HG03103 (cell line): ENCODE measurements at regions not wholly inside any gene's neighbourhood (a gene's known extent, or its start where the extent isn't known, plus 50 kb on each side); places are given as distances from the start of the nearest gene placed in this dataset.

Experiments used
- ATAC-seq: cut with Tn5 transposase; IDR thresholded peaks from one replicate; pipeline ENCODE4 v1.9.1; 2021; ENCODE audit warnings: low read depth; ENCODE audit not compliant: unreplicated experiment

DNA sequence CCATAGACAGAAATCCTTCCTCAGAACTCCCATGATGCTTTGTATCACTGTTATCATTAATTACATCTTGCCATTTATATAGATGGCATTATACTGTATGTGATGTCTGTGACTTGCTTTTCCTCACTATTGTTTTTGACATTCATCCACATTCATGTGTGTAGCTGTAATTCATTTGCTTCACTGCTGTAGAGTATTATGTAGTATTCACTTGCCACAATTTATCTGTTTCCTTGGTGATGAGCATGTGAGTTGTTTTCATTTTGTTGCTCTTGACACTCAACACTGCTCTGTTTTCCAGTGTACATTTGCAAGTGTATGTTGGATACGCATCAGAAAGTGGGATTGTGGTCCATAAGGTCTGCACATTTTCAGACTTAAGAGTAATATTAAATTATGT, 328.6 kb upstream of the C11orf87 start:
- ATAC-seq: no peak

DNA sequence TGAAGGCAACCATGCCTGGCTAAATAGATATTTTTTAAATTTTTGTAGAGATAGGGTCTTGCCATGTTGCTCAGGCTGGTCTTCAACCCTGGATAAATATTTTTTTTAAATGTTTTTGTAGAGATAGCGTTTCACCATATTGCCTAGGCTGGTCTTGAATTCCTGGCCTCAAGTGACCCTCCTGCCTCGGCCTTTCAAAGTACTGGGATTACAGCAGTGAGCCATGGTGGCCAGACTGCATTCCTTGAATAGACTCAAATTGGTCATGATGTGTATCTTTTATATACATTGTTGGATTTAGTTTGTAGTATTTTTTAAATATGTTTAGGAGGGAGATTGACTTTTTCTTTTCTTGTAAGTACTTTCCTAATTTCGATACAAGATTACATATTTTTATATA, 325.7 kb upstream of the C11orf87 start:
- ATAC-seq: no peak

DNA sequence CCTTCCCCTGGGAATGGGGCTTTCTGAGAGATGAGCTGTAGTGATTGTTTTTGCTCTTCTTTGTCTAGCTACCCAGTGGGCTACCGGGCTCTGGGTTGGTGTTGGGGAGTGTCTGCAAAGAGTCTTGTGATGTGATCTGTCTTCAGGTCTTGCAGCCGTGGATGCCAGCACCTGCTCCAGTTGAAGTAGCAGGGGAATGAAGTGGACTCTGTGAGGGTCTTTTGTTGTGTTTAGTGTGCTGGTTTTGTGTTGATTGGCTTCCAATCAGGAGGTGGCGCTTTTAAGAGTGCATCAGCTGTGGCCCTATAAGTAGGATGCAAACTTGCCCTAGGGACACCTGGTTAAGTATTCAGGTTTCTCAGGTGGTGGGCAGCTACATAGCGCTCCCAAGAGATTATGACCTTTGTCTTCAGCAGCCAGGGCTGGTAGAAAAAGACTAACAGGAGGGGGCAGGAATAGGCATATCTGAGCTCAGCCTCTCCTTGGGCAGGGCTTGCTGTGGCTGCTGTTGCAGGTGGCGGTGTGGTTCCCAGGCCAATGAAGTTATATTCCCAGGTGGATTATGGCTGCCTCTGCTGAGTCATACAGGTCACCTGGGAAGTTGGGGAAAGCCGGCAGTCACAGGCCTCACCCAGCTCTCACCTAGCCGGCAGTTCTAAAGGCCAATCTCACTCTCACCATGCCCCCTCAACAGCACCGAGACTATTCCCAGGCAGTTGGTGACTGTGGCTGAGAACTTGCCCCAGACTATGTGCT, 315.7 kb upstream of the C11orf87 start:
- no peak for ATAC-seq

DNA sequence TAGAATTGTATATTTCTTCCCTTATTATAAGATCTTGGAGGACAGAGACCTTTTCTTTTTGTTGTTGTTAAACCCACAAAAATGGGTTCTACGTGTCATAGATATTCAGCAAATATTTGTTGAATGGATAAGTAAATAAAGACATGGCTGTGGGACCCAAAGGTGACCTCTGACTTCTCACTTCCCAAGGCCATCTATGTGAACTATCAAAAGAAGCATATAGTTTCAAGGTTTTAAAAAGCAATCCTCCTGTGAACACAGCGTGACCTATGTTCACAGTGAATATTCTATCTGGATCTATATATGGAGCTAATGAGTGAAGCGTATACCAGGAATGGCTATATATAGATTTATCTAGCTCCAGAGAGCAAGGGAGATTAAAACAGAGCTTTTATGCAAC, 312.8 kb upstream of the C11orf87 start:
- no peak for ATAC-seq

DNA sequence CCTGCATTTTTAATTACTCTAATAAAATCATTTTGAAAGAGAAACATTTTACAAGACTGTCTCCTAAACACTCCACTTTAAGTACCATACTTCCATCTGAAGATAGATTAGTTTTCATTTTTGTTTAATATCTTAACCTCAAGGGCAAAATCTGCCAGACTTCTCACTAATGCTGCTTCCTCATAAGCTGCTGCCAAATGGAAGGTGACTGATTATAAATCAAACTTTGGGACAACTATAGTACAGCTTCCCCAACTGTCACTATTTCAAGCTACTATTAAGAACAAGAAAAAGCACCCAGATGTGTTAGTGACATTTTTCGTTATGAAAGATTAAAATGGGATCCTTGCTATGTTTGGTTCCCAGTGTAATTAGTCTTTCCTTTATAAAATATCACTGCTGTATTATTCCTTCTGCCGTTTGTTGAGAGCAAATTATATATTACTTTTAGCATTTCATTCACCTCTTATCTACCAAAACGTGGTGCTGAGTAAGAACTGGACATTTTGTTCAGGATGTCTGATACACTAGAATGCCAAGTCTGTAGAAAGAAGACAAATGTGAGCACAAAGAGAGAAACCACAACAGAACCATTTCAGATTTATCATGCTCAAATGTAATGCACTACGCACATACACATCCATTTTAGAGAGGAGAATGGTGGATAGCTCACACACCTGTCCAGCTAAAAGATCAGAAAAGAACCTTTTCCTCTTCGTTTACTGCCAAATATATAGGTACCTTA, 312.2 kb upstream of the C11orf87 start:
- ATAC-seq: no peak

DNA sequence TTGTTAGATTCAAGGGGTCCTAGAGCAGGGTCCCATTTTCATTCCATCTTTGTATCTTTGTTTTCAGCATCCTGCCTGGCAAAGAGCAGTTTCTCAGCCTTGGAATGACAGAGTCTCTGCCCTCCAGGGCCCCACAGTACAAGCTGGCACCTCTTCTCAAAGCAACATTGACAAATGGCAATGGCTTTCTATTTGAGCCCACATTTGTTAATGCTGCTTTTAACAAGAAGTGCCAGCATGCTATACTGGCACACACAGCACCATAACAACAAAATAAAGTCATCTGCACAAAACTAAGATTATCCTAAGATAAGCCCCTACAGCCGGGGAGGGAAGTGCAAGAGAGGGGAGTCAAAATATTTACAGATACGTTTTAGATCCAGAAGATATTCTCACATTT, 309.7 kb upstream of the C11orf87 start:
- ATAC-seq: no peak

DNA sequence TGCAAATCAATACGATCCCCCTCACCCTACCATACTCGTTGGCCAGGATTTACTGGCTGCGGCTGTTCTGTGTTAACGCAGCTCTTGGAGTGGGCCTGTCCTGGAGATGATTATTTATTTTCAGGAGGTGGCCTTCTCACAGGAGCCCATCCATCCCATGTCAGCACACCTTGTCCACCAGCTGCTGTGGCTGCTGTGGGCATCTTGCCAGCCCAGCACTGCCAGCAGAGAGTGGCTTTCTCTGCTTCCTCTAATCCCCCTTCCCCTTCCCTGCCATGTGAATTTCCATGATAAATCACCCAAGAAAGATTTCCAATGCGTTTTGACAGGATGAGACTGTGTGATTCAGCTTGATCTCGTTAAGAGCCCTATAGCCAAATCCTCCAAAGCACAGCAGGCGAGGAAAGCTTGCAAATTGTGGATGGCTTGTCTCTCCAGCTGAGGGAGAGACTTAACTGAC, 309.1 kb upstream of the C11orf87 start:
- no peak for ATAC-seq

DNA sequence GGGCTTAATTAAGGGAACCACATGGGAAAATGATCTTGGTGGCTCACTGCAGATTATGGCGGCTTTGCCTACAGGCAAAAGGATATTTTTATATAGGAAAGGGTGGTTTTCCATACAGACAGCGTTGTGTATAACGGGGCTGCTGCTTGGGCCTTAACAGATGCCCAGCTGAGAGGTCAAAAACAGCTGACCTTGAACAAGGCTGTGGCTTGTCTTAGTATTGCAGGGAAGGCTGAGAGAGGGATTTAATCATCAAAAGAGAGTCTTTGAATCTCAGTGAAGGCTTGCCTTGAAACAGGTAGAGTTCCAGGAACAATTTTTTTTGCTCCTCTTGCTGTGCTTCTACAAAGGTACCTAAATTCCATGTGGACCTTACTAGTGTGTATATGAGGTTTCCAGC, 301.6 kb upstream of the C11orf87 start:
- ATAC-seq: no peak

DNA sequence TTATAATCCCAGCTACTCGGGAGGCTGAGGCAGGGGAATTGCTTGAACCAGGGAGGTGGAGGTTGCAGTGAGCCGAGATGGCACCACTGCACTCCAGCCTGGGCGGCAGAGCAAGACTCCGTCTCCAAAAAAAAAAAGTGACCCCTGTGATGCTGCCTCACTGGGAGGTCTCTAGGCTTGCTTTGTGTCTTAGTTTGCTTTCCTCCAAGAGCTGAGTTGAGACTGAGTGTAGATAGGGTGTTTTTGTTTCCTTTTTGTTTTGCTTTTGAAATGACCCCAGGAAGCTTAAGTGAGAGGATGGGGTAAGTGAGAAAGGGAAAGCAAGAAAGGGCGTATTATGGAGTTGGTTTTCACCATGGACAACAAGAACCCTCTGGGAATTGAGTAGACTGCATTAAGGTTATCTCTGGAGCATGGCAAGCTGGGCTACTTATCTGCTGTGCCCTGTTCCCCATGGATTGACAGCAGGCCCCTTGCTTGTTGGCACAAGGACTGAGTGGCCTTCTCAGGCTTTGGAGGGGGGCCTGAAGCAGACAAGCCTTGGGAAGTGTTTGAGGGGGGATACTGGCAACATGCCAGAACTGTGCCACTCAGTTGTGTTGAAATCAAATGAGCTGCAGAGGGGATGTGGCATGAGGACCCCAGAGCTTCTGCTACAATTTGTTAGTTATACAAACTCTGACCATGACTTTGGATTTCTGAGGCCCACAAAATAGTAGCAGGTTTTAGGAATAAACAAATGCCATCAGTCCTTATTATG, 300.6 kb upstream of the C11orf87 start:
- ATAC-seq: no peak

DNA sequence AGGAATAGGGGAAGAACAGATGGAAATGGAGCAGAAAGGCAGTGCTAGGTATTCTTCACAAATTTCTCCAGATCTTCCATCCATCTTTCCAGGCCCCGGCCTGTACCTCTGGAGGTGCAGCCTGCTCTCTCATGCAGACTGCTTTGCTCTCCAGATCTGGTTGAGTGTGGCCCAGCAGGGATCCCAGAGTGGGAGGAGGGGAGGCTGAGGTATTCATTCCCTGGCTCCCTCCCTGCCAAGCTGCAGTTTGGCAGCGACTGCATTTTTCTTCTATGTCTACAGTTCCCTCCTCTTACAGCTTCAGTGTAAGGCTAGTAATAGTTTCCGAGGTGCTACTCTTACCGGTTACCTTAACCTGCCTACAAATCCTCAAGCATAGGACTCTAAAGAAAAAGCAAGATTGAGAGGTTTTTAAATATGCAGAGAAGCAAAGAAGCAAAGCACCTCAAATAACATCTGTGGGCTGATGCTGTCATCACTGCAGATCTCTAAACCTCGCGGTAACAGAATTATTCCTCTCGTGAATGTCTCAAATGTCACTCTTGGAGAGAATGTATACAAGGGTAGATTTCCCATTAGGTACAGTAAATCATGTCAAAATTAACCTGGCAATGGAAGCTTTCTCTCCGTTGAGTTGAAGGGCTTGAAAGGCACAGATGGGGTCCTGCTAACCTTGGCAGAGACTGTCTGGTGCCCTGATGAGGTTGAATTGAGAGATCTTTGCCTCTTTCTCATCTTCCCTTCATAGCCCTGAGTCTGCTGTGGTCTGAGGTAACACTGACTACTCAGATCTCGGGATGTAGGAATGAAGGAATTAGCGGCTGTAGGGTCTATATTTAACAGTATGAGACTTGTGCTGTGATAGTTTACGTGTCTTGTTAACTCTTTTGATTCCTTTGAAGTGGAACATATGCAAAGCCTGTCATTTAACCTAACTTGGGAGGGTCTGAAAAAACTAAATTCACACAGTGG, 297.9 kb upstream of the C11orf87 start:
- ATAC-seq: no peak

DNA sequence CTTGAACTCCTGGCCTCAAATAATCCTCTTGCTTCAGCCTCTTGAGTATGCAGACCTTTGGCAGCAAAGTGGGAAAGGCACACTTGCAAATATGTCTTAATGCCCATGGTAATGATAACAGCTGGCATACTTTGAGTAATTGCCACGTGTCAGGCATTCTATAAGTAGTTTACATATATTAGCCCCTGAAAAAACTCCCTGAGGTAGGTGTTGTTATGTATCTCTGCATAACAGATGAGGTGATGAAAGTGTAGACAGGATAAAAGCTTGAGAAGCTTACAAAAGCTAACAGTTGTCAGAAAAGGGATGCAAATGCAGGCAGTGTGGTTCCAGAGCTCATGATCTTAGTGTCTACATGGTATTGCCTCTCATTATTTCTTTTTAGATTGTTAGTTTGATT, 291.1 kb upstream of the C11orf87 start:
- ATAC-seq: no peak

DNA sequence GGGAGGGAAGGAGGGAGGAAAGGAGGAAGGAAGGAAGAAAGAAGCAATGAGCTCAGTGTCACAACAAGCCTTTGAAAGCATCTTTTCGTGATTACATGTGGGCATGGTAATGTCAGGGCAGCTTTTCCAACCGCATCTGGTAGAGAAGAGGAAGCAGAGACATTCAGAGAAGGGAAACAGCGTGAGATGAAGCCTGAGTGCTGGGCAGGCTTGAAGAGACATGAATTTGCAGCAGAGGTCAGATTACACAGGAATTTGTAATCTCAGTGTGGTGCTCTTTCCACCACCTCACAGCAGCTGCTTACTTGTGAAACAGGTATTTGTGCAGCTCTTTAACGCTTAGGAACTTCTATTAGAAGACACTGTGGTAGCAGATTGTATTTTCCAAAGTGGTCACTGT, 289.5 kb upstream of the C11orf87 start:
- ATAC-seq: no peak

DNA sequence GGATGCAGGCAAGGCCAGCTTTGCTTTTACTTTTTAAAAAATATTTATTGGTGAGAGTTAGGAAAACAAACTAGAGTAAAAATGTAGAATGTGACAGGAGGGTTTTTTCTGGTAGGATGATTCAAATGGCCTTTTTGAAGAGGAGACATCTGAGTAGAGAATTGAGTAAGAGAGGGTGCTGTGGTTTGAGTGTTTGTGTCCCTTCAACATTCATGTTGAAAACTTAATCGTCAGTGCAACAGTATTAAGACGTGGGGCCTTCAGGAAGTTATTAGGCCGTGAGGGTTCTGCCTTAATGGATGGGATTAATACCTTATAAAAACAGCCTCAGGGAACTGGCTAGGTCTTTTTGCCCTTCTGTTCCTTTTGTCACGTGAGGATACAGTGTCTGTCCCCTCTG, 288.8 kb upstream of the C11orf87 start:
- ATAC-seq: no peak

DNA sequence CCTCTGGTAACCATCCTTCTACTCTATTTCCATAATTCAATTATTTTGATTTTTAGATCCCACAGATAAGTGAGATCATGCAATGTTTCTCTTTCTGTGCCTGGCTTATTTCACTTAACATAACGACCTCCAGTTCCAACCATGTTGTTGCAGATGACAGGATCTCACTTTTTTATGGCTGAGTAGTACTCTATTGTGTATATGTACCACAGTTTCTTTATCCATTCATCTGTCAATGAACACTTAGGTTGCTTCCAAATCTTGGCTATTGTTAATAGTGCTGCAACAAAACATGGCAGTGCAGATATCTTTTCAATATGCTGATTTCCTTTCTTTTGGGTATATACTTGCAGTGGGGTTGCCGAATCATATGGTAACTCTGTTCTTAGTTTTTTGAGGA, 286.4 kb upstream of the C11orf87 start:
- no peak for ATAC-seq

DNA sequence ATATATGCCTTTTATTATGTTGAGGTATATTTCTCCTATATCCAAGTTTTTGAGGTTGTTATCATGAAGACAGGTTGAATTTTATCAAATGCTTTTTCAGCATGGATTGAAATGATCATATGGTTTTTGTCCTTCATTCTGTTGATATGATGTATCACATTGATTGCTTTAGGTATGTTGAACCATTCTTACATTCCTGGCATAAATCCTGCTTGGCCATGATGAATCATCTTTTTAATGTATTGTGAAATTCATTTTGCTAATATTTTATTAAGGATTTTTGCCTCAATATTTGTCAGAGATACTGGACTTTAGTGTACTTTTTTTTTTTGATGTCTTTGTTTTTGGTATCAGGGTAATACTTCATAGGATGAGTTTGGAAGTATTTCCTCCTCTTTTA, 283.8 kb upstream of the C11orf87 start:
- ATAC-seq: no peak

DNA sequence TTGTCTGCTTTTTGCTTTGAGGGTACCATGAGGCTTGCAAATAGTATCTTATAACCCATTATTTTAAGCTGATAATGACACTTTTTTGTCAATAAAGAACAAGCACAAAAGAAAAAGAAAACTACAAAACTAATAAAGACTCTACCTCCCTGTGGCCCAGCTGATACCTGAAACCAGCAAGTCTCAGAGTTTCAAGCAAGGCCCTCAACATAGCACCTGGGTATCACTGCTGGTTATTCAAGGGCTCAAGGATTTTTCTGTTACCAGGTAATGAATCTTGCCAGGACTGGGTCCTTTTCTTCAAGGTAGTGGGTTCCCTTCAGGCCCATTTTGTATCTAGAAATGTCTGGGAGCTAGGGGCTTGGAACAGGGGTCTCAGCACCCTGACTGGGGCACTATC, 281.6 kb upstream of the C11orf87 start:
- ATAC-seq: no peak

DNA sequence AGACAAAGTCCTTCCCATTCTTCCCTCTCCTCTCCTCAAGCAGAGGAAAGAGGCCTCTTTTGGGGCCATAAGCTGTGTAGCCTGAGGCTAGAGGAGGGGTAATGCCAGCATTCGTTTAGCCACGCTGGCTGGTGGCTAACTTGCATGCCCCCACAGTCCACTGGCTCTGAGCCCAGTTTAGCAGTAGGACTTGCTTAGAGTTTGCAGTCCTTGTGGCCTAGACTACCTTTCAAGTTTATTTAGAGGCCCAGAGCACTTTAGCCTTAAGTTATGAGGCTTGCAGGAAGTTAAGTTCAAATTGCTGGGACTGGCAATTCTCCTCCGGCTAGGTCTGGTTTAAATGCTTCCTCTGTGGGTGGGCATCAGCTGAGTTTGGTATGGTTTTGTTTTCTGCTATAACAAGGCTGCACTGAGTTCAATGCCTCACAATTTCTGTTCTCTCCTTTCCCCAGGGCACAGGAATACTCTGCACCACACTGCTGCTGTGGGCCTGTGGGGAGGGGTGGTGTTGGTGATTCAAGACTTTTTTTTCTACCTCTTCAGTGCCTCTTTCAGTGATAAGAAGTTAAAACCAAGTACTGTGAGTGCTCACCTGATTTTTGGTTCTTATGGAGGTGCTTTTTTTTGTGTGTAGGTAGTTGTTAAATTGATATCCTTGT, 281.0 kb upstream of the C11orf87 start:
- ATAC-seq: no peak

DNA sequence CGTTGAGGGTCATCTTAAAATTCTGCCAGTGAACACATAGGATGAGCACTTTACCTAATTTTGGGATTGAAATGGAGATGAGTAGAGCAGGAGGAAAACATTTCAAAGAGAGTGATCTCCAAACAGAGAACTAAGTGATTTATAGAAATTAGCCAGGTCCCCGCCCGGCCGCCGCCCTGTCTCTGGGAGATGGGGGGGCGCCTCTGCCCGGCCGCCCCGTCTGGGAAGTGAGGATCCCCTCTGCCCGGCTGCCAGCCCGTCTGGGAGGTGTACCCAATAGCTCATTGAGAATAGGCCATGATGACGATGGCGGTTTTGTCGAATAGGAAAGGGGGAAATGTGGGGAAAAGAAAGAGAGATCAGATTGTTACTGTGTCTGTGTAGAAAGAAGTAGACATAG, 276.7 kb upstream of the C11orf87 start:
- ATAC-seq: no peak

DNA sequence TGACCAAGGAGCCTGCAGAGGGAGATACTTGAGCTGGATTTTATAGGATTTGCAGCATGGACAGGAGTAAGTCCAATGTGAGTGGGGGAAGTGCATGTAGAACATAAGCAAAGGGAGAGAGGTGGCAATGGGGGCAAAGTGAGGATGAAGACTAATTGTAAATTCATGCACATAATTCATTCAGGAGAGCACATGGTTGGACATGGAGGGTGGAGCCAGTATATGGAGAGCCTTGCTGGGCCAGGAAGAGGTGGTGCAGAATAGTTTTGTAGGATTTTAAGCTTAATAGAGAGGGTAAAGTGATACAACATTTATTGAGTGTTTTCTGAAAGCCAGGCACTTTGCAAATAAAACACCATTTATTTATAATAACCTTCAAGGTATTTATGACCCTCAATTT, 274.3 kb upstream of the C11orf87 start:
- no peak for ATAC-seq

DNA sequence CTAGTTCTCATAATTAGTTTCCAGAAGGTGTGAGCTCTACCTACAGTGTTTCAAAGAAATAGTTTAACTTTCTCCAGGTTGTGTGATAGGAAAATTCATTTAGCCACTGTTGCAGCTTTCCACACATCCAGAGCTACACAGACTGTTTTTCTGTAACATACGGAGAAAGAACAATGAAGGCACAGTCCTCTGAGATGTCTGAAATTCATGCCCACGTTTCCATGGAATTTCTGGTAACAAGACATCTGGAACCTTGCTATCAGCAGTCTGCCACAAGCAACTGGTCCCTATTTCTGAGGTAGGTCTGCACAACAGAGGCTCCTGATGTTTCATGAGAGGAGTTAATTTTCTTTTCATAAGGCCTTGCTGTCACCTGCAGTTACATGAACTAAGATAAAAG, 273.3 kb upstream of the C11orf87 start:
- no peak for ATAC-seq
